ENCODE measurements at regions not wholly inside any gene's neighbourhood (a gene's known extent, or its start where the extent isn't known, plus 50 kb on each side); places are given as distances from the start of the nearest gene placed in this dataset.

- TF ChIP-seq NFIC (IDR thresholded peaks at IDR 0.05), result no peak
- no peak for TF ChIP-seq EP300 (IDR thresholded peaks at IDR 0.05; ENCODE audit: borderline replicate concordance)
- TF ChIP-seq TEAD4 (IDR thresholded peaks at IDR 0.05), result no peak
Measured at GRCh38 chr7:114229246-114229645, 185.4 kb upstream of the FOXP2 start.

Data from Ishikawa (cell line).